ENCODE measurements at regions not wholly inside any gene's neighbourhood (a gene's known extent, or its start where the extent isn't known, plus 50 kb on each side); places are given as distances from the start of the nearest gene placed in this dataset.

- Histone ChIP-seq H3K9me3 (no peaks in the 10 kb centered on the region), H3K27me3 (no peaks in the 10 kb centered on the region), H3K4me1 (ENCODE audit: insufficient read depth) (peaks cover 3% of the 10 kb centered on the region), H3K27ac (no peak overlapping the region), H3K36me3 (no peaks in the 10 kb centered on the region), H3K4me3 (no peak overlapping the region)
- no peak for TF ChIP-seq CTCF (IDR thresholded peaks at IDR 0.05)
- no peak for TF ChIP-seq EP300 (IDR thresholded peaks at IDR 0.05)
- intact Hi-C loops (cut with DNase I): no loop called here
- WGBS, 3 donors: 97 to 100% (median 97%) methylated on average over 2 of the region's 2 CpGs
- no peak for DNase-seq
Measured at GRCh38 chr15:68498076-68498475, 66.1 kb upstream of the ITGA11 start.

- TF ChIP-seq EP300 (IDR thresholded peaks at IDR 0.05): no peak
- TF ChIP-seq POLR2A (IDR thresholded peaks at IDR 0.05): no peak
- TF ChIP-seq CTCF (IDR thresholded peaks at IDR 0.05): no peak
- no peaks in the 10 kb centered on the region for H3K9me3 ChIP-seq
- no peak for DNase-seq
- 79 to 88% (median 86%) methylated on average over 5 of the region's 5 CpGs for WGBS, 3 donors
- no peak overlapping the region for H3K27ac ChIP-seq
- H3K36me3 ChIP-seq: no peaks in the 10 kb centered on the region
- H3K4me1 ChIP-seq (ENCODE audit: insufficient read depth): no peaks in the 10 kb centered on the region
- intact Hi-C loops (cut with DNase I): no loop called here
- no peak overlapping the region for H3K4me3 ChIP-seq
- no peaks in the 10 kb centered on the region for H3K27me3 ChIP-seq
Measured at GRCh38 chr15:68499620-68500312, 67.8 kb upstream of the ITGA11 start.

GRCh38 chr15:68500363-68501258 lies 68.6 kb upstream of the ITGA11 start:
- Histone ChIP-seq H3K36me3 (no peaks in the 10 kb centered on the region), H3K4me3 (no peak overlapping the region), H3K9me3 (no peaks in the 10 kb centered on the region), H3K4me1 (ENCODE audit: insufficient read depth) (no peaks in the 10 kb centered on the region), H3K27me3 (no peaks in the 10 kb centered on the region), H3K27ac (no peak overlapping the region)
- no peak for DNase-seq
- TF ChIP-seq POLR2A (IDR thresholded peaks at IDR 0.05): no peak
- TF ChIP-seq EP300 (IDR thresholded peaks at IDR 0.05): no peak
- no peak for TF ChIP-seq CTCF (IDR thresholded peaks at IDR 0.05)
- WGBS, 3 donors: 45 to 53% (median 46%) methylated on average over 11 of the region's 11 CpGs
- intact Hi-C loops (cut with DNase I): no loop called here

GRCh38 chr15:68501259-68501591 lies 69.3 kb upstream of the ITGA11 start:
- no peaks in the 10 kb centered on the region for H3K4me1 ChIP-seq (ENCODE audit: insufficient read depth)
- H3K9me3 ChIP-seq: no peaks in the 10 kb centered on the region
- no peak overlapping the region for H3K4me3 ChIP-seq
- no peaks in the 10 kb centered on the region for H3K36me3 ChIP-seq
- intact Hi-C loops (cut with DNase I): no loop called here
- DNase-seq: no peak
- WGBS, 3 donors: 52 to 74% (median 71%) methylated on average over 4 of the region's 4 CpGs
- no peaks in the 10 kb centered on the region for H3K27me3 ChIP-seq
- TF ChIP-seq CTCF (IDR thresholded peaks at IDR 0.05) (no peak), POLR2A (IDR thresholded peaks at IDR 0.05) (no peak), EP300 (IDR thresholded peaks at IDR 0.05) (no peak)
- H3K27ac ChIP-seq: no peak overlapping the region
